GM12892 (cell line): ENCODE measurements at regions not wholly inside any gene's neighbourhood (a gene's known extent, or its start where the extent isn't known, plus 50 kb on each side); places are given as distances from the start of the nearest gene placed in this dataset.

ENCODE experiments used
- DNase-seq: peaks from one replicate; pipeline ENCODE4 v3.0.0; 2011; ENCODE audit not compliant: insufficient read length
- FAIRE-seq: peaks from 2 replicates; lab custom pipeline; 2011; peaks lifted over from hg19 to GRCh38; lab: Jason Lieb, UNC
- POLR2A ChIP-seq: IDR thresholded peaks from 2 replicates; pipeline ENCODE4 v1.6.1; 2011; ENCODE audit warnings: low read depth, low read length, control low read depth
- POLR2AphosphoS5 ChIP-seq: IDR thresholded peaks from 2 replicates; pipeline ENCODE4 v1.6.1; 2011; ENCODE audit warnings: low read depth, low read length, control low read depth
- TAF1 ChIP-seq: IDR thresholded peaks from 2 replicates; pipeline ENCODE4 v1.6.1; 2011; ENCODE audit warnings: low read depth, mild to moderate bottlenecking, control low read depth, low read length, borderline replicate concordance

- DNase-seq, result no peak
- no peak for FAIRE-seq
- TF ChIP-seq TAF1 (no peak), POLR2A (no peak), POLR2AphosphoS5 (no peak)
These were observed 50.1 kb upstream of the POU5F2 start for GRCh38 chr5:93791518-93791972.
